ENCODE measurements at regions not wholly inside any gene's neighbourhood (a gene's known extent, or its start where the extent isn't known, plus 50 kb on each side); places are given as distances from the start of the nearest gene placed in this dataset.

DNA sequence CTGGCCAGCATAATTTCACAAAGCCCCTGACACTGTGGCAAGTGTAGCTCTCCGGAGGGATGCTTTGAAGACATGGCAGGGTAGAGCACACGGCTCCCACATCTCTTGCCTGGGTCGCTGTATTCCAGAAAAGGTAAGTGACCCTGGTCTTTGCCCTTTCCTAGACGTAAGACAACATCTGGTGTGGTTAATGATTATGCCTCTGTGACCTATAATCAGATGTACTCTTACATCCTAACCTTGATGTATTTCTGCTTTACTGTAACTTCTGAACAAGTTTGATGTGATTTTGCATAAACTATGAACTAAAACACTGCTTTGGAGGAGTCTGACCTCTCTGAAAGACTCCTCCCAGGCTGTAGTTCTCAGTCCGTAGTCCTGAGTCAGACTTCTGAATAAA lies 59.1 kb upstream of the ACSL1 start (continued):
- TF ChIP-seq MED1 (CRISPR knock-in tag; IDR thresholded peaks at IDR 0.05) (peak; percentile 80), ZMYM3 (CRISPR knock-in tag; IDR thresholded peaks at IDR 0.05) (no peak), TOPORS (CRISPR knock-in tag; IDR thresholded peaks at IDR 0.05) (no peak), EEA1 (CRISPR knock-in tag; IDR thresholded peaks at IDR 0.05; ENCODE audit: borderline replicate concordance) (no peak), THAP11 (CRISPR knock-in tag; IDR thresholded peaks at IDR 0.05) (peak; percentile 58), KDM1A (CRISPR knock-in tag; IDR thresholded peaks at IDR 0.05) (no peak), KLF6 (CRISPR knock-in tag; IDR thresholded peaks at IDR 0.05) (no peak), NFE2 (CRISPR knock-in tag; IDR thresholded peaks at IDR 0.05) (no peak), MBNL3 (CRISPR knock-in tag; conservative IDR thresholded peaks at IDR 0.05) (no peak), ZNF552 (CRISPR knock-in tag; IDR thresholded peaks at IDR 0.05; ENCODE audit: borderline replicate concordance) (no peak), MBD4 (IDR thresholded peaks at IDR 0.05; ENCODE audit: borderline replicate concordance, low read length) (no peak), SRSF1 (optimal IDR thresholded peaks at IDR 0.05; ENCODE audit: low read depth, low read length) (no peak), ZFYVE20 (CRISPR knock-in tag; IDR thresholded peaks at IDR 0.05; ENCODE audit: borderline replicate concordance, low read depth) (no peak), HOXD1 (CRISPR knock-in tag; IDR thresholded peaks at IDR 0.05) (no peak), ZNF83 (CRISPR knock-in tag; IDR thresholded peaks at IDR 0.05; ENCODE audit: borderline replicate concordance) (no peak), JDP2 (CRISPR knock-in tag; IDR thresholded peaks at IDR 0.05; ENCODE audit: borderline replicate concordance) (no peak)
- TF ChIP-seq, protein P1, sequence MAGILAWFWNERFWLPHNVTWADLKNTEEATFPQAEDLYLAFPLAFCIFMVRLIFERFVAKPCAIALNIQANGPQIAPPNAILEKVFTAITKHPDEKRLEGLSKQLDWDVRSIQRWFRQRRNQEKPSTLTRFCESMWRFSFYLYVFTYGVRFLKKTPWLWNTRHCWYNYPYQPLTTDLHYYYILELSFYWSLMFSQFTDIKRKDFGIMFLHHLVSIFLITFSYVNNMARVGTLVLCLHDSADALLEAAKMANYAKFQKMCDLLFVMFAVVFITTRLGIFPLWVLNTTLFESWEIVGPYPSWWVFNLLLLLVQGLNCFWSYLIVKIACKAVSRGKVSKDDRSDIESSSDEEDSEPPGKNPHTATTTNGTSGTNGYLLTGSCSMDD (CRISPR knock-in tag; IDR thresholded peaks at IDR 0.05): no peak
- TF ChIP-seq, protein P2, sequence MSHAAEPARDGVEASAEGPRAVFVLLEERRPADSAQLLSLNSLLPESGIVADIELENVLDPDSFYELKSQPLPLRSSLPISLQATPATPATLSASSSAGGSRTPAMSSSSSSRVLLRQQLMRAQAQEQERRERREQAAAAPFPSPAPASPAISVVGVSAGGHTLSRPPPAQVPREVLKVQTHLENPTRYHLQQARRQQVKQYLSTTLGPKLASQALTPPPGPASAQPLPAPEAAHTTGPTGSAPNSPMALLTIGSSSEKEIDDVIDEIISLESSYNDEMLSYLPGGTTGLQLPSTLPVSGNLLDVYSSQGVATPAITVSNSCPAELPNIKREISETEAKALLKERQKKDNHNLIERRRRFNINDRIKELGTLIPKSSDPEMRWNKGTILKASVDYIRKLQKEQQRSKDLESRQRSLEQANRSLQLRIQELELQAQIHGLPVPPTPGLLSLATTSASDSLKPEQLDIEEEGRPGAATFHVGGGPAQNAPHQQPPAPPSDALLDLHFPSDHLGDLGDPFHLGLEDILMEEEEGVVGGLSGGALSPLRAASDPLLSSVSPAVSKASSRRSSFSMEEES (CRISPR knock-in tag; IDR thresholded peaks at IDR 0.05): peak; percentile 55; the same call in 1 of the 2 replicates
- TF ChIP-seq, protein P3, sequence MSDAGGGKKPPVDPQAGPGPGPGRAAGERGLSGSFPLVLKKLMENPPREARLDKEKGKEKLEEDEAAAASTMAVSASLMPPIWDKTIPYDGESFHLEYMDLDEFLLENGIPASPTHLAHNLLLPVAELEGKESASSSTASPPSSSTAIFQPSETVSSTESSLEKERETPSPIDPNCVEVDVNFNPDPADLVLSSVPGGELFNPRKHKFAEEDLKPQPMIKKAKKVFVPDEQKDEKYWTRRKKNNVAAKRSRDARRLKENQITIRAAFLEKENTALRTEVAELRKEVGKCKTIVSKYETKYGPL (CRISPR knock-in tag; IDR thresholded peaks at IDR 0.05): no peak
- TF ChIP-seq, protein P4, sequence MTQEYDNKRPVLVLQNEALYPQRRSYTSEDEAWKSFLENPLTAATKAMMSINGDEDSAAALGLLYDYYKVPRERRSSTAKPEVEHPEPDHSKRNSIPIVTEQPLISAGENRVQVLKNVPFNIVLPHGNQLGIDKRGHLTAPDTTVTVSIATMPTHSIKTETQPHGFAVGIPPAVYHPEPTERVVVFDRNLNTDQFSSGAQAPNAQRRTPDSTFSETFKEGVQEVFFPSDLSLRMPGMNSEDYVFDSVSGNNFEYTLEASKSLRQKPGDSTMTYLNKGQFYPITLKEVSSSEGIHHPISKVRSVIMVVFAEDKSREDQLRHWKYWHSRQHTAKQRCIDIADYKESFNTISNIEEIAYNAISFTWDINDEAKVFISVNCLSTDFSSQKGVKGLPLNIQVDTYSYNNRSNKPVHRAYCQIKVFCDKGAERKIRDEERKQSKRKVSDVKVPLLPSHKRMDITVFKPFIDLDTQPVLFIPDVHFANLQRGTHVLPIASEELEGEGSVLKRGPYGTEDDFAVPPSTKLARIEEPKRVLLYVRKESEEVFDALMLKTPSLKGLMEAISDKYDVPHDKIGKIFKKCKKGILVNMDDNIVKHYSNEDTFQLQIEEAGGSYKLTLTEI (CRISPR knock-in tag; conservative IDR thresholded peaks at IDR 0.05): no peak
- TF ChIP-seq, protein P5, sequence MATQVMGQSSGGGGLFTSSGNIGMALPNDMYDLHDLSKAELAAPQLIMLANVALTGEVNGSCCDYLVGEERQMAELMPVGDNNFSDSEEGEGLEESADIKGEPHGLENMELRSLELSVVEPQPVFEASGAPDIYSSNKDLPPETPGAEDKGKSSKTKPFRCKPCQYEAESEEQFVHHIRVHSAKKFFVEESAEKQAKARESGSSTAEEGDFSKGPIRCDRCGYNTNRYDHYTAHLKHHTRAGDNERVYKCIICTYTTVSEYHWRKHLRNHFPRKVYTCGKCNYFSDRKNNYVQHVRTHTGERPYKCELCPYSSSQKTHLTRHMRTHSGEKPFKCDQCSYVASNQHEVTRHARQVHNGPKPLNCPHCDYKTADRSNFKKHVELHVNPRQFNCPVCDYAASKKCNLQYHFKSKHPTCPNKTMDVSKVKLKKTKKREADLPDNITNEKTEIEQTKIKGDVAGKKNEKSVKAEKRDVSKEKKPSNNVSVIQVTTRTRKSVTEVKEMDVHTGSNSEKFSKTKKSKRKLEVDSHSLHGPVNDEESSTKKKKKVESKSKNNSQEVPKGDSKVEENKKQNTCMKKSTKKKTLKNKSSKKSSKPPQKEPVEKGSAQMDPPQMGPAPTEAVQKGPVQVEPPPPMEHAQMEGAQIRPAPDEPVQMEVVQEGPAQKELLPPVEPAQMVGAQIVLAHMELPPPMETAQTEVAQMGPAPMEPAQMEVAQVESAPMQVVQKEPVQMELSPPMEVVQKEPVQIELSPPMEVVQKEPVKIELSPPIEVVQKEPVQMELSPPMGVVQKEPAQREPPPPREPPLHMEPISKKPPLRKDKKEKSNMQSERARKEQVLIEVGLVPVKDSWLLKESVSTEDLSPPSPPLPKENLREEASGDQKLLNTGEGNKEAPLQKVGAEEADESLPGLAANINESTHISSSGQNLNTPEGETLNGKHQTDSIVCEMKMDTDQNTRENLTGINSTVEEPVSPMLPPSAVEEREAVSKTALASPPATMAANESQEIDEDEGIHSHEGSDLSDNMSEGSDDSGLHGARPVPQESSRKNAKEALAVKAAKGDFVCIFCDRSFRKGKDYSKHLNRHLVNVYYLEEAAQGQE (IDR thresholded peaks at IDR 0.05; ENCODE audit: borderline replicate concordance in 1 of 2, low read depth in 1 of 2, low read length in 2 of 2): no peak
- TF ChIP-seq, protein P6, sequence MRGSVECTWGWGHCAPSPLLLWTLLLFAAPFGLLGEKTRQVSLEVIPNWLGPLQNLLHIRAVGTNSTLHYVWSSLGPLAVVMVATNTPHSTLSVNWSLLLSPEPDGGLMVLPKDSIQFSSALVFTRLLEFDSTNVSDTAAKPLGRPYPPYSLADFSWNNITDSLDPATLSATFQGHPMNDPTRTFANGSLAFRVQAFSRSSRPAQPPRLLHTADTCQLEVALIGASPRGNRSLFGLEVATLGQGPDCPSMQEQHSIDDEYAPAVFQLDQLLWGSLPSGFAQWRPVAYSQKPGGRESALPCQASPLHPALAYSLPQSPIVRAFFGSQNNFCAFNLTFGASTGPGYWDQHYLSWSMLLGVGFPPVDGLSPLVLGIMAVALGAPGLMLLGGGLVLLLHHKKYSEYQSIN (CRISPR knock-in tag; IDR thresholded peaks at IDR 0.05; ENCODE audit: borderline replicate concordance): no peak

All from HepG2 (cell line).